WI38 (cell line): ENCODE measurements at regions not wholly inside any gene's neighbourhood (a gene's known extent, or its start where the extent isn't known, plus 50 kb on each side); places are given as distances from the start of the nearest gene placed in this dataset.

Source experiments
- H3K4me3 ChIP-seq: 2 replicates; pipeline ENCODE4 v1.5.1; 2011; ENCODE audit warnings: low read depth, mild to moderate bottlenecking, control low read depth, low read length
- CTCF ChIP-seq: IDR thresholded peaks from 2 replicates; pipeline ENCODE4 v1.5.1; 2012; ENCODE audit warnings: low read depth, mild to moderate bottlenecking, control low read depth, low read length

GRCh38 chr12:41907550-41907949 is 237.1 kb downstream of the GXYLT1 start:
- TF ChIP-seq CTCF, result no peak
- no peak overlapping the region for H3K4me3 ChIP-seq

GRCh38 chr12:41907021-41907420 is 237.7 kb downstream of the GXYLT1 start:
- no peak overlapping the region for H3K4me3 ChIP-seq
- TF ChIP-seq CTCF, result no peak

GRCh38 chr12:41905759-41906297 is 238.8 kb downstream of the GXYLT1 start:
- TF ChIP-seq CTCF, result no peak

GRCh38 chr12:41905073-41905758 is 239.5 kb downstream of the GXYLT1 start:
- no peak for TF ChIP-seq CTCF
- H3K4me3 ChIP-seq, result no peak overlapping the region

More at GRCh38 chr12:41905759-41906297, 238.8 kb downstream of the GXYLT1 start:
- H3K4me3 ChIP-seq, result no peak overlapping the region

- H3K4me3 ChIP-seq, result no peak overlapping the region
- TF ChIP-seq CTCF, result no peak
Observed at GRCh38 chr12:41904041-41904440, 240.6 kb downstream of the GXYLT1 start.

GRCh38 chr12:41903014-41903708 is 241.5 kb downstream of the GXYLT1 start:
- no peak for TF ChIP-seq CTCF

GRCh38 chr12:41899577-41899976 is 245.1 kb downstream of the GXYLT1 start:
- no peak overlapping the region for H3K4me3 ChIP-seq
- no peak for TF ChIP-seq CTCF

More at GRCh38 chr12:41903014-41903708, 241.5 kb downstream of the GXYLT1 start:
- H3K4me3 ChIP-seq, result no peak overlapping the region
